OCI-LY3 (cell line): ENCODE measurements at regions not wholly inside any gene's neighbourhood (a gene's known extent, or its start where the extent isn't known, plus 50 kb on each side); places are given as distances from the start of the nearest gene placed in this dataset.

Source experiments
- CTCF ChIP-seq: fragments of 200-600, 300-600 bp; sonication (generic); IDR thresholded peaks from 2 replicates; pipeline ENCODE4 v1.5.1; 2014; ENCODE audit warnings: antibody characterized with exemption, low read length, low read depth
- EZH2phosphoT487 ChIP-seq: fragments of 200-600 bp; shearing (Covaris generic); IDR thresholded peaks from 2 replicates; pipeline ENCODE4 v1.6.1; 2018; ENCODE audit warnings: antibody characterized with exemption, mixed run types, low read depth

- TF ChIP-seq CTCF: no peak
- no peak for TF ChIP-seq EZH2phosphoT487
Observed at GRCh38 chr3:70606018-70606417, 293.6 kb upstream of the MDFIC2 start.
